Breast epithelium (tissue), 3 donors: ENCODE measurements at regions not wholly inside any gene's neighbourhood (a gene's known extent, or its start where the extent isn't known, plus 50 kb on each side); places are given as distances from the start of the nearest gene placed in this dataset.
"Not testable (repeated sequence)": the region's sequence is repeated elsewhere in the genome, so short reads cannot be mapped to it uniquely, and the experiment has no call there.

Source experiments
- CTCF ChIP-seq, 3 donors: fragments of 450-650 bp; IDR thresholded peaks; one replicate each; pipeline ENCODE4 v1.5.1; 2016 to 2017; ENCODE audit warnings: antibody characterized with exemption in 3 of 3, mild to moderate bottlenecking in 3 of 3, moderate library complexity in 3 of 3
- POLR2A ChIP-seq: fragments of 450-650 bp; IDR thresholded peaks from one replicate; pipeline ENCODE4 v1.6.1; 2016; ENCODE audit warnings: antibody characterized with exemption, mild to moderate bottlenecking, moderate library complexity

- TF ChIP-seq POLR2A; CTCF (IDR thresholded peaks at IDR 0.05): not testable (repeated sequence)
Observed at GRCh38 chr15:84395881-84396280, 160.3 kb downstream of the GOLGA6L4 start.
